Smooth muscle cell (in vitro differentiated cells): ENCODE measurements at regions not wholly inside any gene's neighbourhood (a gene's known extent, or its start where the extent isn't known, plus 50 kb on each side); places are given as distances from the start of the nearest gene placed in this dataset.

Experiments
- DNase-seq: peaks from one replicate; lab custom pipeline; 2025; ENCODE audit not compliant: unreplicated experiment; lab: John Stamatoyannopoulos, UW
- H2AFZ ChIP-seq: fragments of 200-600 bp; sonication (generic); 2 replicates; pipeline ENCODE4 v1.6.0; 2016; ENCODE audit warnings: antibody characterized with exemption, low read depth, mild to moderate bottlenecking
- H3F3A ChIP-seq: fragments of 200-600 bp; sonication (generic); 2 replicates; pipeline ENCODE4 v1.6.0; 2017; ENCODE audit warnings: antibody characterized with exemption, low read depth
- H3K27ac ChIP-seq: fragments of 200-600 bp; sonication (generic); 2 replicates; pipeline ENCODE4 v1.5.1; 2016; ENCODE audit warnings: low read depth, mild to moderate bottlenecking
- H3K27me3 ChIP-seq: fragments of 200-600 bp; sonication (generic); 2 replicates; pipeline ENCODE4 v1.6.1; 2016; ENCODE audit warnings: low read depth, mild to moderate bottlenecking
- H3K36me3 ChIP-seq: fragments of 200-600 bp; sonication (generic); 2 replicates; pipeline ENCODE4 v1.5.1; 2016; ENCODE audit warnings: low read depth
- H3K4me1 ChIP-seq: fragments of 200-600 bp; sonication (generic); 2 replicates; pipeline ENCODE4 v1.5.1; 2016; ENCODE audit warnings: low read depth
- H3K4me2 ChIP-seq: fragments of 200-600 bp; sonication (generic); 2 replicates; pipeline ENCODE4 v1.6.0; 2016; ENCODE audit warnings: mild to moderate bottlenecking
- H3K4me3 ChIP-seq: fragments of 200-600 bp; sonication (generic); 2 replicates; pipeline ENCODE4 v1.5.1; 2016; ENCODE audit warnings: mild to moderate bottlenecking
- H3K79me2 ChIP-seq: fragments of 200-600 bp; sonication (generic); 2 replicates; pipeline ENCODE4 v1.6.0; 2016; ENCODE audit warnings: low read depth, mild to moderate bottlenecking
- H3K9ac ChIP-seq: fragments of 200-600 bp; sonication (generic); 2 replicates; pipeline ENCODE4 v1.6.0; 2016; ENCODE audit warnings: low read depth
- H3K9me3 ChIP-seq: fragments of 200-600 bp; sonication (generic); replicated peaks from 2 replicates; pipeline ENCODE4 v1.5.1; 2016; ENCODE audit warnings: low read depth
- H4K20me1 ChIP-seq: fragments of 200-600 bp; sonication (generic); 2 replicates; pipeline ENCODE4 v1.6.0; 2016; ENCODE audit warnings: low read depth
- CTCF ChIP-seq: fragments of 200-600 bp; sonication (generic); IDR thresholded peaks from 2 replicates; pipeline ENCODE4 v1.5.1; 2017; ENCODE audit warnings: borderline replicate concordance, mild to moderate bottlenecking, antibody characterized with exemption; ENCODE audit not compliant: insufficient read depth, poor library complexity, severe bottlenecking
- WGBS: methylation state at CpG from one replicate; pipeline ENCODE4 v1.1.7; 2016; ENCODE audit warnings: low lambda C conversion rate; 5-methylcytosine and 5-hydroxymethylcytosine counted together

- H3K4me1 ChIP-seq = peaks cover 3% of the 10 kb centered on the region
- 0% methylated on average over 1 of the region's 1 CpG for WGBS
- no peaks in the 10 kb centered on the region for H3K36me3 ChIP-seq
- H3K9ac ChIP-seq = no peak overlapping the region
- no peaks in the 10 kb centered on the region for H4K20me1 ChIP-seq
- H3K27ac ChIP-seq = no peak overlapping the region
- no peaks in the 10 kb centered on the region for H3K27me3 ChIP-seq
- no peak for TF ChIP-seq CTCF
- no peak overlapping the region for H3K4me3 ChIP-seq
- DNase-seq = no peak
- no peak overlapping the region for H3K4me2 ChIP-seq
- H2AFZ ChIP-seq = no peak overlapping the region
- H3K9me3 ChIP-seq = no peaks in the 10 kb centered on the region
- no peaks in the 10 kb centered on the region for H3K79me2 ChIP-seq
- H3F3A ChIP-seq = no peaks in the 10 kb centered on the region
Observed at GRCh38 chr12:63404611-63405010, 253.6 kb upstream of the AVPR1A start.

- H3K9ac ChIP-seq = no peak overlapping the region
- no peaks in the 10 kb centered on the region for H3F3A ChIP-seq
- no peak overlapping the region for H3K4me2 ChIP-seq
- H2AFZ ChIP-seq = no peak overlapping the region
- no peaks in the 10 kb centered on the region for H3K4me1 ChIP-seq
- H3K79me2 ChIP-seq = no peaks in the 10 kb centered on the region
- no peak for DNase-seq
- no peaks in the 10 kb centered on the region for H3K36me3 ChIP-seq
- no peaks in the 10 kb centered on the region for H4K20me1 ChIP-seq
- H3K9me3 ChIP-seq = no peaks in the 10 kb centered on the region
- H3K4me3 ChIP-seq = no peak overlapping the region
- H3K27me3 ChIP-seq = no peaks in the 10 kb centered on the region
- 16% methylated on average over 1 of the region's 1 CpG for WGBS
- no peak overlapping the region for H3K27ac ChIP-seq
- no peak for TF ChIP-seq CTCF
Observed at GRCh38 chr12:63403256-63403655, 252.3 kb upstream of the AVPR1A start.

GRCh38 chr12:63400718-63401117 lies 249.7 kb upstream of the AVPR1A start:
- TF ChIP-seq CTCF = no peak
- H3K36me3 ChIP-seq = no peaks in the 10 kb centered on the region
- DNase-seq = no peak

GRCh38 chr12:63400318-63400717 lies 249.3 kb upstream of the AVPR1A start:
- WGBS = 86% methylated on average over 2 of the region's 2 CpGs
- DNase-seq = no peak
- H3K36me3 ChIP-seq = no peaks in the 10 kb centered on the region

More at GRCh38 chr12:63400718-63401117, 249.7 kb upstream of the AVPR1A start:
- no peaks in the 10 kb centered on the region for H3K27me3 ChIP-seq
- H3K9ac ChIP-seq = no peak overlapping the region
- no peak overlapping the region for H3K4me2 ChIP-seq
- 80% methylated on average over 3 of the region's 3 CpGs for WGBS
- no peaks in the 10 kb centered on the region for H3K4me1 ChIP-seq
- H3K27ac ChIP-seq = no peak overlapping the region
- no peak overlapping the region for H3K4me3 ChIP-seq
- no peaks in the 10 kb centered on the region for H3F3A ChIP-seq
- H3K9me3 ChIP-seq = no peaks in the 10 kb centered on the region
- no peaks in the 10 kb centered on the region for H4K20me1 ChIP-seq
- no peak overlapping the region for H2AFZ ChIP-seq
- no peaks in the 10 kb centered on the region for H3K79me2 ChIP-seq

More at GRCh38 chr12:63400318-63400717, 249.3 kb upstream of the AVPR1A start:
- Histone ChIP-seq H2AFZ (no peak overlapping the region), H3K9ac (no peak overlapping the region), H4K20me1 (no peaks in the 10 kb centered on the region), H3K4me3 (no peak overlapping the region), H3K27me3 (no peaks in the 10 kb centered on the region), H3K4me2 (no peak overlapping the region), H3K79me2 (no peaks in the 10 kb centered on the region), H3K4me1 (no peaks in the 10 kb centered on the region), H3K27ac (no peak overlapping the region), H3F3A (no peaks in the 10 kb centered on the region), H3K9me3 (no peaks in the 10 kb centered on the region)
- TF ChIP-seq CTCF = no peak
